ENCODE measurements at regions not wholly inside any gene's neighbourhood (a gene's known extent, or its start where the extent isn't known, plus 50 kb on each side); places are given as distances from the start of the nearest gene placed in this dataset.

DNA sequence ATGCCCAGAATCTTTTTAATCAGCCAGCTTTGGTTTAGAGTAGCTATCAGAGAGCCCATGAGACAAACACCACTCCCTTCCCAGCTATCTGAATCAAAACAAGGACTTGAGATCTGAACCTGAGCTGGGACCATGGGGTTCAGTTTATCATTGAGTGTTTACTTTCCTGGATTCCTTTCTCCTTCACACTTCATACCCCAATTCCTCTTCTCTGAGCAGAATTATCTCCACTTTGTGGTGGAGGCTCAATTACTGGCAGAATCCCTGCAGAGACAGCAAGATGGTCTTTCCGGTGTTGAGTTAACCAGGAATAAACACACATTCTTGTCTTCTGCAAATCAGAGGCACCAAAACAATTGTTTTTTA, 102.4 kb downstream of the RPL22L1 start:
- Histone ChIP-seq H4K20me1 (ENCODE audit: insufficient read depth, low read length, poor library complexity, severe bottlenecking) (no peaks in the 10 kb centered on the region), H3K79me2 (ENCODE audit: insufficient read depth, low read length) (no peaks in the 10 kb centered on the region), H3F3A (ENCODE audit: low read depth) (no peaks in the 10 kb centered on the region), H3K4me3 (ENCODE audit: low read length, poor library complexity, severe bottlenecking) (no peak overlapping the region), H3K9me2 (replicated peaks; ENCODE audit: low read depth, low read length) (no peaks in the 10 kb centered on the region), H3K4me2 (ENCODE audit: low read depth, low read length, poor library complexity, severe bottlenecking) (no peak overlapping the region), H3K9ac (ENCODE audit: low read depth, low read length, poor library complexity, severe bottlenecking) (no peak overlapping the region), H3K4me1 (ENCODE audit: insufficient read depth, low read length, poor library complexity, severe bottlenecking) (peaks cover 11% of the 10 kb centered on the region), H3K9me3 (ENCODE audit: insufficient read depth, low read depth, low read length) (no peaks in the 10 kb centered on the region), H3K27me3 (ENCODE audit: insufficient read depth, low read length, poor library complexity, severe bottlenecking) (no peaks in the 10 kb centered on the region), H2AFZ (ENCODE audit: low read length) (peak overlapping the region; percentile 73), H3K36me3 (ENCODE audit: insufficient read depth, low read length) (no peaks in the 10 kb centered on the region)
- no peak for TF ChIP-seq EZH2phosphoT487 (IDR thresholded peaks at IDR 0.05; ENCODE audit: borderline replicate concordance)
- TF ChIP-seq, protein P1, sequence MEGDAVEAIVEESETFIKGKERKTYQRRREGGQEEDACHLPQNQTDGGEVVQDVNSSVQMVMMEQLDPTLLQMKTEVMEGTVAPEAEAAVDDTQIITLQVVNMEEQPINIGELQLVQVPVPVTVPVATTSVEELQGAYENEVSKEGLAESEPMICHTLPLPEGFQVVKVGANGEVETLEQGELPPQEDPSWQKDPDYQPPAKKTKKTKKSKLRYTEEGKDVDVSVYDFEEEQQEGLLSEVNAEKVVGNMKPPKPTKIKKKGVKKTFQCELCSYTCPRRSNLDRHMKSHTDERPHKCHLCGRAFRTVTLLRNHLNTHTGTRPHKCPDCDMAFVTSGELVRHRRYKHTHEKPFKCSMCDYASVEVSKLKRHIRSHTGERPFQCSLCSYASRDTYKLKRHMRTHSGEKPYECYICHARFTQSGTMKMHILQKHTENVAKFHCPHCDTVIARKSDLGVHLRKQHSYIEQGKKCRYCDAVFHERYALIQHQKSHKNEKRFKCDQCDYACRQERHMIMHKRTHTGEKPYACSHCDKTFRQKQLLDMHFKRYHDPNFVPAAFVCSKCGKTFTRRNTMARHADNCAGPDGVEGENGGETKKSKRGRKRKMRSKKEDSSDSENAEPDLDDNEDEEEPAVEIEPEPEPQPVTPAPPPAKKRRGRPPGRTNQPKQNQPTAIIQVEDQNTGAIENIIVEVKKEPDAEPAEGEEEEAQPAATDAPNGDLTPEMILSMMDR (conservative IDR thresholded peaks at IDR 0.05; ENCODE audit: low read length) = no peak

DNA sequence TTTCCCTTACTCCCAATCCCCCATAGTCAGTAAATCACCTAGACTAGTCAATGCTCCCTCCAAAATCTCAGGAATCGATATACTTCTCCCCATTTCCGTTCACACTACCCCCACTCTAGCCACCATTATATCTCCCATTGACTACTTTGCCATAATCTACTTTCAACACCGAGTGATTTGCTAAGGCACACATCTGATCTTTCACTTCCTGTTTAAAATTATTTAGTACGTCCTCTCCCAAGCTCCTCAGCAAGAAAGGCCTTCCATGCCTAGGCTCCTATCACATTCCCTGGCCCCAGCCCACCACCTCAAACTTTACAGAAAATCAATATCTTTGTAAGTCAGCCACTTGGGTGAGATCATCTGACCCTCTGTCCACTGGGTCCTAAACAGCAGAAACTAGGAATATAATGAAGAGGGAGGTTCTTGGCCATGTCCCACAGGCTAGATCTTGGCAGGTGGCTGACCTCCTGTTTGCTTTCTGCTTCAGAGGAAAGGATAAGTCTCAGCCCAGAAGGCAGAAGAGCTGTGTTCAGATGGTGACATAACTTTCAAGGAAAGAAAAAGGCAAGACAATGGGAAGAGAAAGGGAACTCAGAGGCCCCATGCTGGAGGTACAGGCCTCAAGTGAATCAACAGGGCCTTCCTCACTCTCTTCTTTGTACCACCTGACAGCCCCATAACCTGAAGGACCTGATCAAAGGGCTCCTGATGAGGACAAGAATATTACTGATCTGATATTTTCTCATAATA, 103.0 kb downstream of the RPL22L1 start:
- H3K9me2 ChIP-seq (replicated peaks; ENCODE audit: low read depth, low read length) = no peaks in the 10 kb centered on the region
- H3K36me3 ChIP-seq (ENCODE audit: insufficient read depth, low read length) = no peaks in the 10 kb centered on the region
- H3K9ac ChIP-seq (ENCODE audit: low read depth, low read length, poor library complexity, severe bottlenecking) = no peak overlapping the region
- H3K4me3 ChIP-seq (ENCODE audit: low read length, poor library complexity, severe bottlenecking) = no peak overlapping the region
- H3K4me2 ChIP-seq (ENCODE audit: low read depth, low read length, poor library complexity, severe bottlenecking) = no peak overlapping the region
- no peaks in the 10 kb centered on the region for H3K9me3 ChIP-seq (ENCODE audit: insufficient read depth, low read depth, low read length)
- H3K27me3 ChIP-seq (ENCODE audit: insufficient read depth, low read length, poor library complexity, severe bottlenecking) = no peaks in the 10 kb centered on the region
- H2AFZ ChIP-seq (ENCODE audit: low read length) = peak overlapping the region; percentile 73
- TF ChIP-seq EZH2phosphoT487 (IDR thresholded peaks at IDR 0.05; ENCODE audit: borderline replicate concordance) = no peak
- TF ChIP-seq, protein P1 (conservative IDR thresholded peaks at IDR 0.05; ENCODE audit: low read length) = no peak
- no peaks in the 10 kb centered on the region for H3F3A ChIP-seq (ENCODE audit: low read depth)
- peaks cover 11% of the 10 kb centered on the region for H3K4me1 ChIP-seq (ENCODE audit: insufficient read depth, low read length, poor library complexity, severe bottlenecking)
- no peaks in the 10 kb centered on the region for H4K20me1 ChIP-seq (ENCODE audit: insufficient read depth, low read length, poor library complexity, severe bottlenecking)
- H3K79me2 ChIP-seq (ENCODE audit: insufficient read depth, low read length) = no peaks in the 10 kb centered on the region

DNA sequence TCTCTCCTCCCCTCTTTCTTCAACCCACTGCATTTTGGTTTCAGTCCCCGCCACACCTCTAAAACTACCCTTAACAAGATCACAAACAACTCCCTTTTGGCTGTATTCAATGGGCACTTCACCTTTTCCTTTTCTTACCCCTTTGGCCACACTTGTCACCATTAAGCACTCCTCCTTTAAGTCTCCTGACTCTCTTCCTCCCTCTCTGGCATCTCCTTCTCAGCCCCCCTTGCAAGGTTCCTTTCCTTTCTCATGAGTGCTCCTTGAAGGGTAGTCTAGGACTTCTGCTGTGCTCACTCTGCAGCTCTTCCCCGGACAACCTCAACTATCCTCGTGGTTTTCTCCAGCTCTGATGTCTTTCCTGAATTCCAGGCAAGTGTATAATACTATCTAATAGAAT, 103.7 kb downstream of the RPL22L1 start:
- Histone ChIP-seq H4K20me1 (ENCODE audit: insufficient read depth, low read length, poor library complexity, severe bottlenecking) (no peaks in the 10 kb centered on the region), H3F3A (ENCODE audit: low read depth) (no peaks in the 10 kb centered on the region), H3K9me2 (replicated peaks; ENCODE audit: low read depth, low read length) (no peaks in the 10 kb centered on the region), H3K9ac (ENCODE audit: low read depth, low read length, poor library complexity, severe bottlenecking) (no peak overlapping the region), H3K4me2 (ENCODE audit: low read depth, low read length, poor library complexity, severe bottlenecking) (no peak overlapping the region), H3K36me3 (ENCODE audit: insufficient read depth, low read length) (no peaks in the 10 kb centered on the region), H3K4me1 (ENCODE audit: insufficient read depth, low read length, poor library complexity, severe bottlenecking) (peaks cover 11% of the 10 kb centered on the region), H3K27me3 (ENCODE audit: insufficient read depth, low read length, poor library complexity, severe bottlenecking) (no peaks in the 10 kb centered on the region), H3K79me2 (ENCODE audit: insufficient read depth, low read length) (no peaks in the 10 kb centered on the region), H3K9me3 (ENCODE audit: insufficient read depth, low read depth, low read length) (no peaks in the 10 kb centered on the region), H2AFZ (ENCODE audit: low read length) (no peak overlapping the region; the same call in 1 of the 2 replicates), H3K4me3 (ENCODE audit: low read length, poor library complexity, severe bottlenecking) (no peak overlapping the region)
- TF ChIP-seq, protein P1 (conservative IDR thresholded peaks at IDR 0.05; ENCODE audit: low read length) = no peak
- TF ChIP-seq EZH2phosphoT487 (IDR thresholded peaks at IDR 0.05; ENCODE audit: borderline replicate concordance) = no peak
